Inflammatory macrophage treated with lipopolysaccharide for 1 hour (primary cell): ENCODE measurements at regions not wholly inside any gene's neighbourhood (a gene's known extent, or its start where the extent isn't known, plus 50 kb on each side); places are given as distances from the start of the nearest gene placed in this dataset.

Experiments
- DNase-seq, 2 donors: peaks; one replicate each; pipeline ENCODE4 v3.0.0-alpha.2; 2020 to 2022

DNA sequence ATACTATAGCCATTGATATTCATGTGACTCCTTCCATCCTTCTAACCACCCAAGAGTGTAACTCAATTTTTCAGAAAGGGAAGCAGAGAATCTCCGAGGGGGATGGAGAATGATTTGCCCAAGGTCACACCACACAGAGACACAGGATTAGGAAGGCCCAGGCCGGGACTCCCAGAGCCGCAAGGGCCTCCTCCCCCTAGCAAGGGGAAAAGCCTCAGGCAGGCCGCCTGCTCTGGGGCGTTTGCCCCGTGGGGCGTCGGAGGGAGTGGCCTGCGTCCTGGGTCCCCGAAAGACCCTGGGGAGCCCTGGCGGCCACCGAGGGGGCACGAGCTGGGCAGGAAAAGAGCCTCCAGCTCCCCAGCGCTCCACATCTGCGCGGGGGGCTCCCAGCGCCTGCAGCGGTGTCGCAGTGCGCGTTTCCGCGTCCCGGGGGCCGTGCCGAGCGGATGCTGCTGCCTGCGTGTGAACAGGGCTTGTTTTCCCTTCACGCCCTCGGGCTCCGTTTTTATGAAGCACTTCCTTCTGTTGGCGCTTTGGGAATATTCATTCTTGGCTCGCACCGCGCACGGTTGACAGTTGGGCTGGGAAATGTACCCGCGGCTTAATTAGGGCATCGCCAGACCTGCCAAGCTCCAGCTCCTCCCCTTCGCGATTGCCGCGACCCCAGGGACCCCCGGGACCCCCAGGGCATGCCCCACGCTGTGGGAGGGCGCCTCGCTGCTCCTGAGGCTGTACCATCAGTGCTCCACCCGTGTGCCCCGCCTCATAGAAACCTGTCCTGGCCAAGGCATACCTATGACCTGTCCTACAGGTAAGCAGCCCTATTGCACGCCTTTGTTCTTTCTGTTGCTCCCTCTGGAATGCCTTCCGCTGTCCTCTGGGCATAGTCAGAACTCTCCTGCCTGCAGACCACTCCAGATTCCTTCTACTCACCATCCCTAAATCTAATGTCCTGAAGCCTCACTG lies 158.9 kb upstream of the GLI2 start:
- DNase-seq: no peak

- no peak for DNase-seq
Observed at GRCh38 chr2:120577721-120578295, 157.9 kb upstream of the GLI2 start.

DNA sequence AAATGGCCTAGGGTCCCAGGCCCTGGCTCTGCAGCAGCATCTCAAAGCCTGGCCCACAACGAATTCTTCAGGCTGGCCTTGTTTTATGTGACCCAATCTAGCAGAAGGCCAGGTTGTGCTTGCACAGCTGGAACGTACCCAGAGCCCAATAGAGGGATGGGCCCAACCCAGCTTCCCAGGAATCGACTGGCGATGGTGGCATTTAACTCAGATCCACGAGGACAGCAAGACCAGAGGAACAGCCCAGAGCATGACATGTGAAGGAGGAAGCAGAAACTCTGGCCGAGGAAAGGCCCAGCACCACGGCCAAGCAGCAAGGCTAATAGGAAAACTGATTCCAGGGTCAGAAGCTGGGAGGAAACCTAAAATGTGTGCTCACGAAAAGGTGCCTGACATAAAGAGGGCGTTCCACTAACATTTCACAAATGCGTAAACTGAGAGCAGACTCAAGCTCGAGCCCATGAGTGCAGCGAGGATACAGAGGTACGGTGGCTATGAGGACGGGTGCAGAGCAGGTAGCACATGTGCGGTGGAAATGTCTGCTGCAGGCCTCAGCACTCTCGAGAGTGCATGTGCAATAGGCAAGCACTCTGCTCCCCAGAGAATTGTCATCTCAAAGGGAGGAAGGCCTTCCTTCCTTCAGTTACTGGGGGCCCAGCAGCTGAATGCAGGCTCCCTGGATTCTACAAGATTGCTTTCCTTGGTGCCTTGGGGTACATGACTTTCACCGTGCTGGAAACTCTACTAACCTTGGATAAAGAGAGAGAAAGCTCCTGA lies 156.9 kb upstream of the GLI2 start:
- no peak for DNase-seq

- DNase-seq: no peak
Observed at GRCh38 chr2:120579916-120580685, 155.6 kb upstream of the GLI2 start.

- DNase-seq: no peak
Observed at GRCh38 chr2:120580709-120581108, 155.0 kb upstream of the GLI2 start.

DNA sequence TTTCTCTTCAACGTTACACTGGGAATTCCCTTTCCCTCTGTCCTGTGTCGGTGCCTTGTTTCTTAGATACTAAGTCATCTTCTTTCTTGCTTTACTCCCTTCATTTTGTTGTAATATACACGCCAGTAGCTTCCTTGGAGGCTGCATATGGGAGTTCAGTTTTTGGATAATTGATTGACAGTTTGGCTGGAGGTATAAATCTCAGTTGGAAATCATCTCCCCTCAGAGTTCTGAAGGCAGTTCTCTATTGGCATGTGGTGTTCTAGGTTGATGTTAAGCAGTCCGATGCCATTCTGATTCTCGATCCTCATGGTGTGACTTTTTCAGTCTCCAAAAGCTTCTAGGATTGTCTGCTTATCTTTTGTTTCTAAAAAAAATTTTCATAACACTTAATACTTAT lies 152.5 kb upstream of the GLI2 start:
- no peak for DNase-seq

GRCh38 chr2:120583851-120584570 lies 151.7 kb upstream of the GLI2 start:
- no peak for DNase-seq

DNA sequence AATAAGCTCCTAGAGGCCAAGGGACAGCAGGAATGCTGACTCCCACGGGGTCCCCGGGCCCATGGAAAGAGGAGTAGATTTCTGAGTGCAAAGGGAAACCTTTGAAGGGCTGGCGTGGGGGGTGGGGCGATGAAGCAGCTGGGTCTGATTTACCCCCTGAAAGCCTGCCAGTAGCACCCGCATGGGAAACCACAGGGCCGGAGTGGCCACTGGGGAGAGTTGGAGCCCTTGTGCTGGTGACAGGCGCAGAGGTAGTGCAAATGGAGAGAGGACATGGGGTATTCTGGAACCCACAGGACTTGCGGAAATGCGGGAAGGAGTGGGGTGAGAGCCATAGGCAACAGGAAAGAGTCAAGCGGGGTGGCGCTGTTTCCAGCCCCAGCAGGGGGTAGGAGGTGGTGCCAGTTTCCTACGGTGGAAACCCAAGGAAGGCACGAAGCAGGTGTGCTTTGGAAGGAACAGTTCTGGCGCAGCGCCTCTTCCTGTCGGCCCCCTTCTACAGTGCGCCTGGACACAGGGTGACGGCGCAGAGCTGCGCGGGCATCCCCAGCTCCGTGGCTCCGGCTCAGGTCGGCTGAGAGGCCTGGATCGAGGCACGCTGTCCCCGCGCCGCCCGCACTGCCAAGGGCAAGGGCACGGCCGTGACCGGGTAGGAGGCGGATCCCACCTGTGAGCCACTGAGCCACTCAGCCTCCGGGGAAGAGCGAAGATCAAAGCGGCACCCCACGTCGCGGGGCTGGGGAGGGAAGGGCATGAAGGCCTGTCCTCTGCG lies 149.0 kb upstream of the GLI2 start:
- no peak for DNase-seq

DNA sequence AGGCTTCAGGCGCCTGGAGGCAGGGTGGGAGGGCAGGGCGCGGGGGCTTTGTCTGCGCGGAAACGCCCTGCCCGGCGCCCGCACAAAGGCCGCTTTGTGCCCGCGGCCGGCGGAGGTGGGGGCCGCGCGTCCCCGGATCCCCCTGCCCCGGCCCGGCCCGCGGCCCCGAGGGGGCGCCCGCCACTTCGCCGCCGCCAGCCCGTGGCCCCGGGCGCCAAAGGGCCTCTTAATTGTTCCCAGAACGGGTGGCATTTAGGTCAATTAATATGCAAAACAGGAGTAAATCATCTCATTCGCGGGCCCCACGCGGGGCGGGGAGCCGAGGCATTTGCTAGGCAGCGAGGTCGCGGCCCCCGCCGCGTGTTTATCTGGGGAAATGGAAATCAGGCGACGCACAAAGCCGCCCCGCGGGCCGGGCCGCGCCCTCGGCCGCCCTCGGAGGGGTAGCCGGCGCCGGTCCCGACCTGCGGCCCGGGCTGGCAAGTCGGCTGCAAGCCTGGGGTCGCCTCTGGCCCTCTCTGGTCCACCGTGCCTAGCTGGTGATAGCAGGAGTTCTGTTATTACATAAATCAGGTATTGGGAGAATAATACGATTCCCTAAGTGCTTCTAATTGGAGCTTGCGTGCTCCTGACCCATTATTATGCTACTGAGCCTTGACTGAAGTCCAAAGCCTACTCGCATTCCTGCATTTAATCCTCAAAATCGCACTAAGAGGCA lies 148.2 kb upstream of the GLI2 start:
- no peak for DNase-seq

DNA sequence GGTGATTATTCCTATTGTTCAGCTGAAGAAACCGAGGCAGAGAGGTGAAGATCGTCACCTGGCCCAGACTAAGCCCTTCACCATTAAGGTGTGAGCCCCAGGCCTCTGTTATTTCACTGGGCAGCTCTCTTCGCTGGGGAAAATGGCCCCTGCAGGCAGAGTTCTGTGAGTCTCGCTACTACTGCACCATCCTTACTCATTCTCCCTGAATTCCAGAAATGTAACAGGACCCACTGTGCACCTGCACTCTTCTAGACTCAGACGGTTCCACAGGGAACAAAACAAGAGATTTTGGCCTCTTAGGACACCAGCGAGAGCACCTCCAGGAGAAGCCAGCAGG lies 147.7 kb upstream of the GLI2 start:
- DNase-seq: no peak

GRCh38 chr2:120589771-120590608 lies 145.7 kb upstream of the GLI2 start:
- no peak for DNase-seq

- no peak for DNase-seq
Observed at GRCh38 chr2:120590841-120591240, 144.8 kb upstream of the GLI2 start.

DNA sequence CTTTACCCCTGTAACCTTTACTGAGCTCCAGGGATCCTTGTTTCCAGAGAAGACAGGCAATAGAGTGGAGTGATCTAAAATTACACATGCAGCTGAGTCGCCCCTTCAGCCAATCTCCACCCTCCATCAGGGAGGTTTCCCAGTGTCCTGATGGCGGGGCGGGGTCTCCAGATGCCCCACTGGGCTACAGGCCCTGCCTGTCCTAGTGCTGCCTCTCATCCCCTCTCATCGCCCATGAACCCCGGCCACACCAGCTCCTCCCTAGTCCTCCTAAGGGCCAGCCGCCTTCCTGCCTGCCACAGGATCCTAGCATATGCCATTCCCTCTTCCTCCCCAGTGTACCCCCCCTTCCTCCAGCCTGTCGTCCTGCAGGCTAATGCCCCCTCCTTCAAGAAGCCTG lies 144.1 kb upstream of the GLI2 start:
- no peak for DNase-seq

- DNase-seq: no peak
Observed at GRCh38 chr2:120592084-120592483, 143.6 kb upstream of the GLI2 start.

DNA sequence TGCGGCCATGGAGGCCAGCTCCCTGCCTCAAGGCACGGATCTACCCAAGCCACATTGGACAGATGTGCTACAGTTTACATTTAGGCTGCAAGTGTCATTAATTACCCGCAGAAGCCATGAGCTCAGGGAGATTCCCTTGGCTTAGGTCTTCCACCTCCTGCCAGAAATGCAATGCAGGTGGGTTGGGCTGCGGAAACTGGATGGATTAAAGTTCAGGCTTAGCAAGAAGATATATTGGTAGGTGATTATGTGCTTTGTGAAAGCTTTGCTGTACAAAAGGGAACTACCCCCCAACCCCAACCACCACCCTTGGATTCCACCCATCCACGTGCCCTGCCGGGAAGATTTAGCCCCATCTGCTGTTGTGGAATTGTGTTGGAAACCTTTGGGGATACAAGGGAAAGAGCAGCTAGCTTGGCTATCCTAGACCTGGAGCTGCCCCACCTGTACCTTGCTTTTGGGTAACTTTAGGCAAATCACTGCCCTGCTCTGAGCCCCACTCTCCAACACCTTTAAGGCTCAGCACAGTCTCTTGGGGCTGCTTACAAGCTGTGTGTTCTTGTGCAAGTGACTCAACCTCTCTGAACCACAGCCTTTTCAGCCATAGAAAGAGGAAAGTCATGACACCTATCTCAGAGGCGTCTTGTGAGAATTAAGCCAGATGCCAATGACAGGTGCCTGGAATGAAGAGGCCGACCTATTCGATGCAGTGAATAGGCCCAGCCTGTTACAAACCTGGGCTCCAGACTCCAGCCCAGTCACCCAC lies 141.6 kb upstream of the GLI2 start:
- DNase-seq: no peak

DNA sequence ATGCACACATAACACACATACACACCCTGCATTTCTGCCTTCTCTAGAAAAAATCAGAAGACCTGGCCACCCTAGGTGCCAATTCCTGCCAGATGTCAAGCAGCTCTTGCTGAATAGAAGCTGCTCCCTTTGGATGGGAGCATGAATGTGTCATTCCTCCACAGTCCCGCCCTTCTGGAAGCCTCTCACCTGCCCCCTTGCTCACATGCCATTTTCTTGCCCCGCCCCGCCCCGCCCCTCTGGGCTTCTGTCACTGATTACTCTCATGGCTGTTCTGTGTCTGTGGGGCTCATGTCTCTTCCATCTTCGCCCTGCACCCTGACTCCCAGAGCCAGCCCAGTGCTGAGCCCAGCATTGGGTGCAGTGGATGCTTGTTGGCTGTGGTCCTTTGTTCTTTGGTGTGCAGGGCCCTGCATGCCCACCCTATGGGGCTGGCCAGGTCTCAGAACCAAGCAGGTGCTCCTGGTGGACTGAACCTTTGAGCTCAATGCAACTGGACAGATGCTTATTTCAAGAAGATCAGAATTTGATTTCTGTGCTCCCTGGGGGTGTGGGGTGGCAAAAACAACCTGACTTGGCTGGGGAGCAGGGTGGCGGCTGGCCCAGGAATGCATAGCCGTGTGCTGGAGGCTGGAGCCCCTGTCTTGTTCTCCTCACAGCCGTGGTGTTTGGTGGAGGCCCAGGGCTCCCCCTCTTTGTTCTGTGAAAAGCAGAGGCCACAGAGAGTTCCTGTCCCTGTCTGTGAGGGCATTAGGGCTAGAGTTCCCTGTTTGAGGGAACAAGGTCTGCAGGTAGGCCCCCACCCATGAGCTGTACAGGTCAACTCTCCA lies 140.6 kb upstream of the GLI2 start:
- DNase-seq: no peak

DNA sequence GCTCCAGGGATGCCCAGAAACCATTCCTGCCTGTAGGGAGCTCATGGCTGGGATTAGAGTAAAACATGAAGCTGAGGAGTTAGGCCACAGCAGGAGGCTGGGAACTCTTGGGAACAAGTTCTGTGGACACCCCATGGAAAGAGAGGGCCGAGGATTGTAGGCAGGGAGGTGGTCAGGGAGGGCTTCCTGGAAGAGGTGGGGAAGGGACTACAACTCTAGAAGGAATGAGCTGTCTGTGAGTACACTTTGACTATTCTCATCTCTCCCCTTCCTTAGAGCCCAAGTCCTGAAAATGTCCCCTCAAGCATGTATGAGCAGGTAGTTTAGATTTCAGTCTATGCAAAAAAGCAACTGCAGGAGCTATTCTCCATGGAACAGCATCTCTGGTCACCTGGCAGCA lies 139.9 kb upstream of the GLI2 start:
- no peak for DNase-seq

- DNase-seq: no peak
Observed at GRCh38 chr2:120596191-120596811, 139.4 kb upstream of the GLI2 start.
